IPS-20b (cell line): ENCODE measurements at regions not wholly inside any gene's neighbourhood (a gene's known extent, or its start where the extent isn't known, plus 50 kb on each side); places are given as distances from the start of the nearest gene placed in this dataset.
"Not testable (repeated sequence)": the region's sequence is repeated elsewhere in the genome, so short reads cannot be mapped to it uniquely, and the experiment has no call there.

ENCODE experiments used
- H3K27ac ChIP-seq: one replicate; pipeline ENCODE4 v1.5.1; 2013; ENCODE audit warnings: low read length
- H3K27me3 ChIP-seq: 2 replicates; pipeline ENCODE4 v1.6.1; 2013; ENCODE audit warnings: mild to moderate bottlenecking, low read length, inconsistent platforms; ENCODE audit not compliant: insufficient read depth
- H3K36me3 ChIP-seq: 2 replicates; pipeline ENCODE4 v1.6.1; 2013; ENCODE audit warnings: low read depth, mild to moderate bottlenecking, inconsistent platforms, low read length, moderate library complexity; ENCODE audit not compliant: insufficient read depth
- H3K4me1 ChIP-seq: 2 replicates; pipeline ENCODE4 v1.6.1; 2013; ENCODE audit warnings: mild to moderate bottlenecking, control low read depth, inconsistent platforms, low read length, moderate library complexity; ENCODE audit not compliant: insufficient read depth
- H3K4me3 ChIP-seq: 2 replicates; pipeline ENCODE4 v1.5.1; 2013; ENCODE audit warnings: mild to moderate bottlenecking, low read length, inconsistent platforms
- H3K9ac ChIP-seq: 2 replicates; pipeline ENCODE4 v1.6.1; 2013; ENCODE audit warnings: low read depth, mild to moderate bottlenecking, inconsistent platforms, low read length, moderate library complexity
- H3K9me3 ChIP-seq: 2 replicates; pipeline ENCODE4 v1.6.1; 2013; ENCODE audit warnings: mild to moderate bottlenecking, low read depth, low read length, inconsistent platforms; ENCODE audit not compliant: insufficient read depth

GRCh38 chr13:19050901-19051300 is 130.7 kb downstream of the TUBA3C start:
- no peaks in the 10 kb centered on the region for H3K27me3 ChIP-seq
- H3K27ac ChIP-seq, result no peak overlapping the region
- H3K9ac ChIP-seq, result no peak overlapping the region
- H3K4me3 ChIP-seq, result no peak overlapping the region
- no peaks in the 10 kb centered on the region for H3K36me3 ChIP-seq
- H3K4me1 ChIP-seq, result no peaks in the 10 kb centered on the region
- H3K9me3 ChIP-seq, result peaks cover 89% of the 10 kb centered on the region

DNA sequence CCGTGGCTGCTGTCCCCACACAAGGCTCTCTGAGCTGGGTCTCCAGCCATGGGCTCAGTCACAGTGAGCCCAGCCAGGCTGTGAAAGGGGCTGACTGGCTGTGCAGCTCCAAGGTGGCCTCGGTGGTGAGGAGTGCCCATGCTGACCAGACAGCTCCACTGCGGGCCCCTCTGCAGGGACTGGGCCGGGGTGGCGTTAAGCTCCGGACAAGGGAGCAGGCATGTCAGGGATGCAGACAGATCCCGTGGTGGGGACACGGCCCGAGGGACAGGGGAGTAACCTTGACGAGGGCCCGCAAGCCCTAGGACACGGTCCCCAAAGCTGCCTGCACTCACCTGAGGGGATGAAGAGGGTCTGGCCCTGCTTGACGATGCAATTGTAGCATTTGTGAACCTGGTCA is 132.0 kb downstream of the TUBA3C start:
- H3K9me3 ChIP-seq, result peaks cover 89% of the 10 kb centered on the region
- not testable (repeated sequence) for H3K36me3 ChIP-seq, H3K27ac ChIP-seq, H3K4me3 ChIP-seq, H3K27me3 ChIP-seq, H3K9ac ChIP-seq, H3K4me1 ChIP-seq

GRCh38 chr13:19048381-19048780 is 133.2 kb downstream of the TUBA3C start:
- H3K27ac ChIP-seq, result no peak overlapping the region
- H3K36me3 ChIP-seq, result no peaks in the 10 kb centered on the region
- H3K4me3 ChIP-seq, result no peak overlapping the region
- no peaks in the 10 kb centered on the region for H3K4me1 ChIP-seq
- H3K9me3 ChIP-seq, result peaks cover 88% of the 10 kb centered on the region
- no peaks in the 10 kb centered on the region for H3K27me3 ChIP-seq
- no peak overlapping the region for H3K9ac ChIP-seq

GRCh38 chr13:19023115-19023514 is 158.5 kb downstream of the TUBA3C start:
- H3K4me1 ChIP-seq, result no peaks in the 10 kb centered on the region
- H3K36me3 ChIP-seq, result no peaks in the 10 kb centered on the region
- H3K27ac ChIP-seq, result no peak overlapping the region
- no peaks in the 10 kb centered on the region for H3K27me3 ChIP-seq
- H3K9ac ChIP-seq, result no peak overlapping the region
- no peak overlapping the region for H3K4me3 ChIP-seq
- H3K9me3 ChIP-seq, result peaks cover 82% of the 10 kb centered on the region

- Histone ChIP-seq H3K4me1 (no peaks in the 10 kb centered on the region), H3K9me3 (peaks cover 86% of the 10 kb centered on the region), H3K36me3 (no peaks in the 10 kb centered on the region), H3K27ac (no peak overlapping the region), H3K9ac (no peak overlapping the region), H3K27me3 (no peaks in the 10 kb centered on the region), H3K4me3 (no peak overlapping the region)
Measured at GRCh38 chr13:19020988-19021387, 160.6 kb downstream of the TUBA3C start.

DNA sequence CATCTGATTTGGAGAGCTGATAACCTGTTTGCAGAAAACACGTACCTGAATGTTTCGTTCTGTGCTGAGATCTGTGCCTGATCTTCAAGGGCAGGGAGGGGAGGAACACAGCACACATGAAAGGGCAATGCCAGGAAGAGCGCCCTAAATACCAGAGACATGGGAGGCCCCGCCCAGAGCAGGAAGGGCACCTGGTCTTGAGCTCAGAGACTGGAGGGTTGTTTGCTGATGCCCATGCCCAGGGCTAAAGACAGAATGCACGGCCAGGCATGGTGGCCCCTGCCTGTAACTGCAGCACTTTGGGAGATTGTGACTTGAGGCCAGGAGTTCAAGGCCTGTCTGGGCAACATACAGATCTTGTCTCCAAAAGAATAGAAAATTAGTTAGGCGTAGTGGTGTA is 183.2 kb downstream of the TUBA3C start:
- Histone ChIP-seq H3K4me1 (no peaks in the 10 kb centered on the region), H3K4me3 (no peak overlapping the region), H3K27ac (no peak overlapping the region), H3K36me3 (no peaks in the 10 kb centered on the region), H3K9ac (no peak overlapping the region), H3K27me3 (no peaks in the 10 kb centered on the region), H3K9me3 (peaks cover 95% of the 10 kb centered on the region)

DNA sequence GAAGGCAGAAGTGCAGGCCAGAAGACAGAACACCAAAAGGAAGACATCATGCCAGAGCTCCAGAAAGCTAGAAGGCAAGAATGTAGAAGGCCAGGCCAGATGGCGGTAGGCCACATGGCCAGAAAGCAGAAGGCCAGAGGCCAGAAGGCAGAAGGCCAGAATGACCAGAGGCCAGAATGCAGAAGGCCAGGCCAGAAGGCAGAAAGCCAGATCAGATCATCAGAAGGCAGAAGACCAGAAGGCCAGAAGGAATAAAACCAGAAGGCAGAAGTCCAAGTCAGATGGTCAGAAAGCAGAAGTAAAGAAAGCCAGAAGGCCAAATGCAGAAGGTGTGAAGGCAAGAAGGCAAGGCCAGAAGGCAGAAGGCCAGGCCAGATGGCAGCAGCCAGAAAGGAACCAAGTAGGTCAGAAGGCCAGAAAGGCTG is 185.0 kb downstream of the TUBA3C start:
- no peaks in the 10 kb centered on the region for H3K36me3 ChIP-seq
- H3K4me1 ChIP-seq, result no peaks in the 10 kb centered on the region
- peaks cover 95% of the 10 kb centered on the region for H3K9me3 ChIP-seq
- no peak overlapping the region for H3K9ac ChIP-seq
- H3K27me3 ChIP-seq, result no peaks in the 10 kb centered on the region
- no peak overlapping the region for H3K27ac ChIP-seq
- H3K4me3 ChIP-seq, result no peak overlapping the region

DNA sequence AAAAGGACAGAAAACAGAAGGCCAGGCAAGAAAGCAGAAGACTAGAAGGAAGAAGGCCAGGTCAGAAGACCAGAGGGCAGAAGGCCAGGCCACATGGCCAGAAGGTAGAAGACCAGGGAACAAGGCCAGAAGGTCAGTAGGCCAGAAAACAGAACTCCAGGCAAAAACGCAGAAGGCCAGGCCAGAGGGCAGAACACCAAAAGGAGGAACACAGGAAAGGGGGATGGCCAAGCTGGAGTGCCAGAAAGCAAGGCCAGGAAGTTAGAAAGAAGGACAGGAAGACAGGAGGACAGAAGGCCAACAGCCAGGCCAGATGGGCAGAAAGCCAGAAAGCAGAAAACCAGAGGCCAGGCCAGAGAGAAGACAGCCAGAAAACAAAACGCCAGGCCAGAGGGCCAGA is 185.4 kb downstream of the TUBA3C start:
- Histone ChIP-seq H3K27me3 (no peaks in the 10 kb centered on the region), H3K4me3 (no peak overlapping the region), H3K36me3 (no peaks in the 10 kb centered on the region), H3K9me3 (peaks cover 95% of the 10 kb centered on the region), H3K4me1 (no peaks in the 10 kb centered on the region), H3K9ac (no peak overlapping the region), H3K27ac (no peak overlapping the region)

- Histone ChIP-seq H3K4me1 (no peaks in the 10 kb centered on the region), H3K36me3 (no peaks in the 10 kb centered on the region), H3K4me3 (no peak overlapping the region), H3K9ac (no peak overlapping the region), H3K27me3 (no peaks in the 10 kb centered on the region), H3K9me3 (peaks cover 97% of the 10 kb centered on the region), H3K27ac (no peak overlapping the region)
Measured at GRCh38 chr13:18995259-18995873, 186.3 kb downstream of the TUBA3C start.

DNA sequence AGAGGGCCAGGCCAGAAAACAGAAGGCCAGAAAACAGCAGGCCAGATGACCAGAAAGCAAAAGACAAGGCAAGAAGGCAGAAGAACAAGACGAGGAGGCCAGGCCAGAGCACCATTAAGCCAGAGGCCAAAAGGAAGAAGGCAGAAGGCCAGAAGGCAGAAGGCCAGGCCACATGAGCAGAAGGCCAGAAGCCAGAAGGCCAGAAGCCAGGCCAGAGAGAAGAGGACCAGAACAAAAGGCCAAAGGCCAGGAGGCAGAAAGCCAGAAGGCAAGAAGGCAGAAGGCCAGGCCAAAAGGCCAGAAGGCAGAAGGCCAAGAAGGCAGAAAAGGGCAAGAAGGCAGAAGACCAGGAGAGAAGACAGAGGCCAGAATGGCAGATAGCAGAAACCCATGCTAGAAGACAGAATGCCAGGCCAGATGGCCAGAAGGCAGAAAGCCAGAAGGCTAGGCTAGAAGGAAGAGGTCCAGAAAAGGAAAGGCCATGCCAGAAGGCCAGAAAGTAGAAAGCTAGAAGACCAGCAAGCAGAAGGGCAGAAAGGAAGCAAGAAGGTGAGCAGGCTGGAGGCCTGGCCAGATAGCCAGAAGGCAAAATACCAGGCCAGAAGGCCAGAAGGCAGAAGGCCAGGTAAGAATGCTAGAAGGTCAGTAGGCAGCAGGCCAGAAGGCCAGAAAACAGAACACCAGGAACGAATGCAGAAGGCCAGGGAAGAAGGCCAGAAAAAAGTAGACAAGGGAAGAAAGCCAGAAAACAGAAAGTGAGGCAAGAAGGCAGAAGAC is 187.6 kb downstream of the TUBA3C start:
- Histone ChIP-seq H3K9ac (no peak overlapping the region), H3K27me3 (no peaks in the 10 kb centered on the region), H3K27ac (no peak overlapping the region), H3K4me3 (no peak overlapping the region), H3K9me3 (peaks cover 92% of the 10 kb centered on the region), H3K4me1 (no peaks in the 10 kb centered on the region), H3K36me3 (no peaks in the 10 kb centered on the region)

- Histone ChIP-seq H3K36me3 (no peaks in the 10 kb centered on the region), H3K27me3 (no peaks in the 10 kb centered on the region), H3K4me1 (no peaks in the 10 kb centered on the region), H3K27ac (no peak overlapping the region), H3K4me3 (no peak overlapping the region), H3K9ac (no peak overlapping the region), H3K9me3 (peaks cover 79% of the 10 kb centered on the region)
Measured at GRCh38 chr13:18992791-18993190, 188.8 kb downstream of the TUBA3C start.

- Histone ChIP-seq H3K27me3 (no peaks in the 10 kb centered on the region), H3K9me3 (peaks cover 74% of the 10 kb centered on the region)
Measured at GRCh38 chr13:18991060-18991459, 190.6 kb downstream of the TUBA3C start.

More at GRCh38 chr13:18991060-18991459, 190.6 kb downstream of the TUBA3C start:
- Histone ChIP-seq H3K4me3 (no peak overlapping the region), H3K36me3 (no peaks in the 10 kb centered on the region), H3K27ac (no peak overlapping the region), H3K4me1 (no peaks in the 10 kb centered on the region), H3K9ac (no peak overlapping the region)
